ENCODE measurements at regions not wholly inside any gene's neighbourhood (a gene's known extent, or its start where the extent isn't known, plus 50 kb on each side); places are given as distances from the start of the nearest gene placed in this dataset.
"Not testable (repeated sequence)": the region's sequence is repeated elsewhere in the genome, so short reads cannot be mapped to it uniquely, and the experiment has no call there.

- no peak for DNase-seq
Observed at GRCh38 chr2:172262486-172262885, 159.8 kb upstream of the DLX2 start.

DNA sequence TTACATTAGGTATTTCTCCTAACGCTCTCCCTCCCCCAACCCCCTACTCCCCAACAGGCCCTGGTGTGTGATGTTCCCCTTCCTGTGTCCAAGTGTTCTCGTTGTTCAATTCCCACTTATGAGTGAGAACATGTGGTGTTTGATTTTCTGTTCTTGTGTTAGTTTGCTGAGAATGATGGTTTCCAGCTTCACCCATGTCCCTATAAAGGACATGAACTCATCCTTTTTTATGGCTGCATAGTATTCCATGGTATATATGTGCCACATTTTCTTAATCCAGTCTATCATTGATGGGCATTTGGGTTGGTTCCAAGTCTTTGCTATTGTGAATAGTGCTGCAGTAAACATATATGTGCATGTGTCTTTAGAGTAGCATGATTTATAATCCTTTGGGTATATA lies 162.1 kb upstream of the DLX2 start:
- not testable (repeated sequence) for DNase-seq

- DNase-seq, result not testable (repeated sequence)
Observed at GRCh38 chr2:172269507-172270244, 157.7 kb upstream of the ITGA6 start.

DNA sequence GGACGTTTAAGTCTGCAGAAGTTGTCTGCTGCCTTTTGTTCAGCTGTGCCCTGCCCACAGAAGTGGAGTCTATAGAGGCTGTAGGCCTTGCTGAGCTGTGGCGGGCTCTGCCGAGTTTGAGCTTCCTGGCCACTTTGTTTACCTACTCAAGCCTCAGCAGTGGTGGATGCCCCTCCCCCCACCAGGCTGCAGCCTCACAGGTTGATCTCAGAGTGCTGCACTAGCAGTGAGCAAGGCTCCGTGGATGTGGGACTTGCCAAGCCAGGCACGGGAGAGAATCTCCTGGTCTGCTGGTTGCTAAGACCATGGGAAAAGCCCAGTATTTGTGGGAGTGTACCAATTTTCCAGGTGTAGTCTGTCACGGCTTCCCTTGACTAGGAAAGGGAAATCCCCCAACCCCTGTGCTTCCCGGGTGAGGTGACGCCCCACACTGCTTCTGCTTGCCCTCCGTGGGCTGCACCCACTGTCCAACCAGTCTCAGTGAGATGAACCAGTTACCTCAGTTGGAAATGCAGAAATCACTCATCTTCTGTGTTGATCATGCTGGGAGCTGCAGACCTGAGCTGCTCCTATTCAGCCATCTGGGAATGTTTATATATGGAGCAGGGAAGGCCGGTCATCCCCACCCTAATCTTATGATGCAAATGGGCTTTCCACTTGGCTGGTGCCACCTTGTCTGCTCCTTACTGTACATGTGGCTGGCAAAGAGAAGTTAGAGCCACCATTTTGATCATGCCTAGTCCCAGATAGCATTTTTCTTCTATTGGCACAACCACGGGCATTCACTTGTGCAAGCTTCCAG lies 156.9 kb upstream of the ITGA6 start:
- DNase-seq, result peak; percentile 64

GRCh38 chr2:172273910-172274571 lies 153.3 kb upstream of the ITGA6 start:
- DNase-seq, result no peak

DNA sequence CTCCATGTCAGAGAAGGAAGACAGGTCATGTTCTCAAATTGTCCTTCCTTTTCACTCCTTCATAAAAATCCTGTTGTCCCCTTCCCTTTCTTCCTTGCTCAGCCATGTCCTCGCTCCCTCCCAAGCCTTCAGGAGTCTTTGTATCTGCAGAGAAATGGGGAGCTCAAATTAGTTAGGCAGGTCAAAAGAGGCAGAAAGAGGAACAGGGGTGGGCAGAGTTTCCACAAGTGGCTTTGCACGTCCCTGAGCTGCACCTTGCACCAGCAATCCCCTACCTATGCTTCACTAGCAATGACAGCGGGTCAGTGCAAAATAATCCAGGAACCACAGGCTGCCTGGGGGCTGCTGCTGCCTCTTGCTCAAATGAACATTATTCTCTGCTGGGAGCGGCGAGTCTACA lies 152.1 kb upstream of the ITGA6 start:
- DNase-seq, result no peak

- DNase-seq, result no peak
Observed at GRCh38 chr2:172276961-172277360, 150.4 kb upstream of the ITGA6 start.

DNA sequence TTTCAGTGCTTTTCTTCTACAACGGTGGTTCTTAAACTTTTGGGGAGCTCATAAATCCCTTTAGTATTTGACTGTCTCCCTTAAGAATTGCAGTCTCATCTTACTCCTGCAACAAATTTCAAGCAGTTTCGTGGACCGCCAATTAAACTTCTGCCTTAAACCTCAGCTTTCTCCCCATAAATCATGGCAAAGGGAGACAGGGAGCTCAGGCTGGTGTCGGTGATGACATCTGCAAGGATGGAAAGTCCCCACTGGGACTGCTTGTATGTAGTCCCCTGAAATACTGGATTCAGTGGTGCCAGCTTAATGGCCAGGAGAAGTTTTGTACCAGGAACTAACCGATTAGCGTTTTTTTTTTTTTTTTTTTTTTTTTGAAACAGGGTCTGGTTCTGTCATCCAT lies 148.7 kb upstream of the ITGA6 start:
- DNase-seq, result no peak

DNA sequence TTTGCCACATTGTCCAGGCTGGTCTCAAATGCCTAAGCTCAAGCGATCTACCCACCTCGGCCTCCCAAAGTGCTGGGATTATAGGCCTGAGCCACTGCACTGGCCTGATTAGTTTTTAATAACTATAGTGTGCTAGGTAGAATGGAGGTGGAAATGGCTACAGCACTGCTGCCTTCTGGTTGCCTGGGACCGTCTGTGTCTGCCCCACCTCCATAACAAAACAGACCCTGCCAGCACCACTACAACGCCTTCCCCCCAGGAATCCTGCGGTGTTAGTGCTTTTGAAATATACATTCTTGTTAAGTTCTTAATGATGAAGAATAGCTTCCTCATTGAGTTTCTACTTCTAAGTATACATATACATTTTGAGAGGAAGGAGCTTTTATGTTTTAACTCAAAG lies 148.2 kb upstream of the ITGA6 start:
- no peak for DNase-seq

DNA sequence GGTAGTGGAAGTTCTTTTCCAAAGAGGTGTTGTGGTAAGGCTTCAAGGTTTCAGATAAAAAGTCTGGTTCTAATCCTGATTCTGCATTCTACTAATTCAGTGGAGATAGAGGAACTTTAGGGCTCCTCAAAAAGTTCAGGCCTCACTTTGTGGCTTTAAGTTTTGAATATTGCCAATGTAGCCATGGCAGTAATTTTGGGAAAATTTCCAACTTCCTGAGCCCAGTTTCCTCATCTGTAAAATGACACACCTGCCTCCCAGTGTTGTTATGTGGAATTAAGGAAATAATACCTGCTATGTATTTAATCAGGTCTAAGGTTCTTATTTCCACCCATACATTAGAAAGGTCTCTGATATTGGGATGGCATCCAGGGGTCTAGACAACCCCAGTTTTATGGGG lies 147.6 kb upstream of the ITGA6 start:
- no peak for DNase-seq

- no peak for DNase-seq
Observed at GRCh38 chr2:172280571-172281361, 146.6 kb upstream of the ITGA6 start.

GRCh38 chr2:172281648-172282570 lies 145.5 kb upstream of the ITGA6 start:
- no peak for DNase-seq

DNA sequence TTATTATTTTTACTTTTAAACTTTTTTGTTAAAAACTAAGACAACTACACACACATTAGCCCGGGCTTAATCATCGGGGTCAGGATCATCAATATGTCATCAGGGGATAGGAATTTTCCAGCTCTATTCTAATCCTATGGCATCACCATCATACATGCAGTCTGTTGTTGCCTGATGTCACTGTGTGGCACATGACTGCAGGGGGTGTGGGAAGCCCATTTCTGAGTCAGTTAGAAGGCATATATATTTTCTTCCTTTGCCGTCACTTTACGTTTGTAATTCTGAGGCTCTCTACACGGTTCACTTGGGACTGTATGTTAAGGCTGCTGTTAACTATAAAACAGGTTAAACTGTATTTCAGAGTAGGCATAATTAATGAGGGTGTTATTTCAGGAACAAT lies 144.4 kb upstream of the ITGA6 start:
- DNase-seq, result no peak

DNA sequence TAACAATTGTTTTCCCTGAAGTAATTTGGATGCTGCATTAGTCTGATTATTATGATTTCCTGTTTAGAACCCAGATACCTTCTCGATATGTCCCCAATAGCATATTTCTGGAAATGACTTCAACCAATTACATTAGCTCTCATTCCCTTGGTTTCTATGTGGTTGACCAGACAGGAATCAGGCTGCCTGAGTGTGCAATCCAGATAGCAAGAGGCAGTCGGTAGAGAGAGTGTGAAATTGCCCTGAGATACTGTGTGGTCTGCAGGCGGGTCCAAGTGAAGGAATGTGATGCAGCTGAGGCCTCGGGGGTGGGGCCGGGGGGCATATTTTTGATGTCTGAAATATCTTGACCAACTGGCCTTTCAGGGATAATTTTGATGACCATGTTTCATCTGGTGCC lies 143.9 kb upstream of the ITGA6 start:
- DNase-seq, result no peak

- DNase-seq, result no peak
Observed at GRCh38 chr2:172284209-172284608, 143.2 kb upstream of the ITGA6 start.

GRCh38 chr2:172285010-172285621 lies 142.3 kb upstream of the ITGA6 start:
- DNase-seq, result no peak

DNA sequence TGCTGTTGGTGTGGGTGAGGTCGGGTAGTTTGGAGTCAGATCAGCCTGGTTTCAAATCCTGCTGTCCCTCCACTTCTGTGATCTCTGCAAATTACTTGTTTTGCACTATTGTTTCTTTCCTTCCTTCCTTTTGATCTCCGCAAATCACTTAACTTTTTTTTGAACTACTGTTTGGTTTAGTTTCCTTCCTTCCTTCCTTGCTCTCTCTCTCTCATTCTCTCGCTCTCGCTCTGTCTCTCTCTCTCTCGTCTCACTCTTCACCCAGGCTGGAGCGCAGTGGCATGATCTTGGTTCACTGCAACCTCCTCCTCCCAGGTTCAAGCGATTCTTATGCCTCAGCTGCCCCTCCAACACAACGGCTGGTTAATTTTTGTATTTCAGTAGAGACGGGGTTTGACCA lies 141.6 kb upstream of the ITGA6 start:
- DNase-seq, result no peak

DNA sequence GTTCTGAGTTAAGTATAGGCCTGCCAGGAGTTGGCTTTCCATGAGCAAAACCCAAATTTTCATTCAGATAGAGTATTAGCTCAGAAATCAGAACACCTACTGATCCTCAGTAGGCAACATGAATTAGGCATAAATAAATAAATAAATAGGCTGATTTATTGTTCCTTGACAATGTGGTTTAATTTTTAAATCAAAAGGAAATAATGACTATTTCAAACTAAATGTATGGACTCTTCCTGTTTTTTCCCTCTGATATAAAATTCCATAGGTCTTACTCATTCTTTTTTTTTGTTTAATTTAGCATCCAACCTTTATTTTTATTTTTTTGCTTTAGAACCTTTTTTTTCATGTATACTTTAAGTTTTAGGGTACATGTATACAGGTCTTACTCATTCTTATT lies 140.2 kb upstream of the ITGA6 start:
- DNase-seq, result no peak

DNA sequence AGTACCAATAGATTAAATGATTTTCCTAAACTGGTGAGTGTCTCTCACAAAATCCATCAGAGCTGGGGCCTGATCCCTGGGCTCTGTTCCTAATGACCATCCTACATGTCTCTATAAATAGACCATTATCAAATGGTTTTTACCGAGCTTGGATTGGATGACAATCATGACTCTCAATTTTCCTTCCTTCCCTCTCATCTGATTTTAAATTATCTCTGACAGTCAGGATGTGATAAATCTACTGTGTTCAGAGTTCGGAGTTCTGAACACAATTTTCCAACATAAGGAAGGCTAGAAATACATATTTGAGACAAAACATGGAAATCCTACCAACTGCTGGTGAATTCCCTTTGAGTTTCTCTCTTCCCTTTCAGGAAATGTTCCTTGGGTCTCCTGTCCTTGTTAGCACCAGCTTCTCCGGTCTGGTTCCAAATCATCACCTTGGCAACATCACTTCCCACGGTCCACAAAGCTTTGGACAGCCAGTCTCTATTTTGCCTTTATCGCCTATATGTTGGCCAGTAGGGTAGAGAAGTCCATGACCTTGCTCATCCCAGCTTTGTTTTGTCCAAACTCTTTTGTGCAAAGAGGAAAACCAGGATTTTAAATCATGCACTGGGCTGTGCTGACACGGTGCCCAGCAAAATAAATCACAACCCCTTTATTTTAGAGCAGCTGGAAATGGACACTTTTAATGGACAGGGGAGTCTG lies 139.6 kb upstream of the ITGA6 start:
- no peak for DNase-seq

DNA sequence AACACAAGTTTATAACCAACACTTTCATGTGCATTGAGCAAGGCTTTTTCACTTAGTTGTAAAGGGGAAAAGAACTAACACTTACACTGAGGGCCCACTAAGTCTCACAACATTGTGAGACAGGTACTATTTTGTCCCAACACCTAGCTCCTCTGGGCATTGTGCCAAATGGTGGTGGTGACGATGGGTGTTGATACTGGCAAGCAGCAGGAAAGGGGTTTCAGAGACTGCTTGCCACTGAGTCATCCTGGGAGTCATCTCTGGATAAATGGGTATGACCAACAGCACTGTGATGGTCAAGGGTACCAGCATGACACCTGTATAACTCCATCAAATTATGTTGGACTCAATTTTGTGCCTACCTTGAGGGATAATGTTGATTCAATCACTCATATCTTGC lies 138.8 kb upstream of the ITGA6 start:
- peak; percentile 70 for DNase-seq

DNA sequence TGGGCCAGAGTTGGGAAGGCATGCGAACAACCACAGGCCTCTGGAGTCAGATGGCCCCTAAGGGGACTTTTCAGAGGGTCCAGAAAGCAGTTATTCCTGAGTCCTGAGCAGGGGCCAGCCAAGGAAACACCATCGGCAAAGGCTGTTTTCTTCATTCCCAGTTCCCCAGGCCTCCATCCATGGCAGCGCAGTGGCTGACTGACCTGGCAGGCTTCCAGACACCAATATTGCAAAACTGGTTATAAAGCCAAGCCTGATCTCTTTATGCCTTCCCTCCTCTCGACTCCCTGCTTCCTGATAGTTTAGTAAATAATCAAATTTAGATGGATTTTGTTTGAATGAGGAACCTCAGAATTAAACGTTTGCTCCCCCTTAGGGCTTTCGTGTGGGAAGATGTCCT lies 133.4 kb upstream of the ITGA6 start:
- no peak for DNase-seq
